NCI-H187 (cell line): ENCODE measurements at regions not wholly inside any gene's neighbourhood (a gene's known extent, or its start where the extent isn't known, plus 50 kb on each side); places are given as distances from the start of the nearest gene placed in this dataset.

Source experiments
- DNase-seq, 2 experiments: peaks; one replicate each; lab custom pipeline; 2025; lab: John Stamatoyannopoulos, UW

DNA sequence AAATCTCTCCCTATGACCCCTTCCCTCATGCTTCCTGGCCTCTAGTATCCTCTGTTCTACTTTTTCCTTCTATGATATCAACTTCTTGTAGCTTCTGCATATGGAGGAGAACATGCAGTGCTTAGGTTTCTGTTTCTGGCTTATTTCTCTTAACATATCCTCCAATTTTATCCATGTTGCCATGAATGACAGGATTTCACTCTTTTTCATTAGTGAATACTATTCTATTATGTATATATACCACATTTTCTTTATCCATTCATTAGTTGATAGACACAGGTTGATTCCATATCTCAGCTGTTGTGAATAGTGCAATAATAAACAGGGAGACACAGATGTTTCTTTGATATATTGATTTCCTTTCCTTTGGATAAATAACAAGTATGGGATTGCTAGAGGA lies 123.3 kb upstream of the SESN3 start:
- DNase-seq = no peak

DNA sequence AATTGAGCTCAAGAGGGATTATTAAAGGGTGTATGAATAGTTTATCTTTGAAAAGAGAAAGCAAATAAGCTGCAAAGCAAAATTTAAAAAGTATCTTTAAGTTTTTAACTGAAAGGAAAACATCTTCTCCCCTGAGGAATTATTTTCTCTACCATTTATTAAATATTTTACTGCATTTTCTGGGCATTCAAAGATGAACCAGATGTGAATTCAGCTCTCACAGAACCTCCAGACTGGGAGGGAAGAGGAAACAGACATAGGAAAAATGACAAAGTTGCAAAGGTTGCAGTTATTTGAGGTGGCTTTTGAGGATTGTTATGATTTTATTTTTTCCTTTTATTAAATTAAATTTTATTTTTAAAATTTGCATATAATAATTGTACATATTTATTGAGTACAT lies 122.7 kb upstream of the SESN3 start:
- no peak for DNase-seq

DNA sequence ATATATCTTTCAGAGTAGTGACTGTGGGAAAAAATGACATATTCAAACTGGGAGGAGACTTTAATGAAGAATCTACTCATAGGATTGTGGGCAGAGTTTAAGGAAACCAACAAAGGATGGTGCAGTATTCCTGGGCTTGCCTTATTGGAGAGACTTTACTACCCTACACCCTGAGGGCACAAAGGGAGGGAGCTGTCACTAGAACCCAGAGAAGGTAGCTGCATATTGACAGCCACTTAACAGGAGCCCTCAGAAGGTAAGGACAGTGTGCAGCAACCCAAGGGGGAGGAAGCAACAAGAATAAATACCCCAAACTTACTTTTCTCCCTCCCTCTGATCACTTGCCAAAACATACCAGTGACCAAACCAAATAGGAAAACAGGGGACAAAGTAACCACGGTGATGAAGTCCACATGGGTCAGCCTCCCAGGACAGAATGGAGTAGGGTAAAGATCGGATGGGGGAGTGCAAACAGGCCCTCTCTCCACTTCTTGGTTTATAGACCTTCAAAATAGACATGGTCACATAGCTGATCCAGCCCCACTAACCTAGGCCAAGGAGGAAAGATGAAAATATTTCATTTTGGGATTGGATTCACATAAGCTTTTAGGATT lies 121.8 kb upstream of the SESN3 start:
- DNase-seq = no peak

DNA sequence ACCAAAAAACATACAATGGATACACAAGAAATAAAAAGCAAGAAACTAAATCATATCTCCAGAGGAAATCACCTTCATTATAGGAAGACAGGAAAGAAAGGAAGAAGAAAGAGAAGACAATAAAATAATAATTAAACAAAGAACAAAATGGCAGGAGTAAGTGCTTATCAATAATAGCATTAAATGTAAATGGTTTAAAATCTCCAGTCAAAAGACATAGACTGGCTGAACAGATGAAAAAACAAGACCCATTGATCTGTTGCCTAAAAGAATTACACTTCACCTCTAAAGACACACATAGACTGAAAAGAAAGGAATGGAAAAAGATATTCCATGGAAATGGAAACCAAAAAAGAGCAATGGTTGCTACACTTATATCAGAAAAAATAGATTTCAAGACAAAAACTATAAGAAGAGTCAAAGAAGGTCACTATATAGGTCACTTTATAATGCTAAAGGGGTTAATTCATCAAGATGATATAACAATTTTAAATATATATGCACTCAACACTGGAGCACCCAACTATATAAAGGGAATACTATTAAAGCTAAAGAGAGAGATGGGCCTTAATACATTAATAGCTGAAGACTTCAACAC lies 118.4 kb upstream of the SESN3 start:
- DNase-seq = no peak

DNA sequence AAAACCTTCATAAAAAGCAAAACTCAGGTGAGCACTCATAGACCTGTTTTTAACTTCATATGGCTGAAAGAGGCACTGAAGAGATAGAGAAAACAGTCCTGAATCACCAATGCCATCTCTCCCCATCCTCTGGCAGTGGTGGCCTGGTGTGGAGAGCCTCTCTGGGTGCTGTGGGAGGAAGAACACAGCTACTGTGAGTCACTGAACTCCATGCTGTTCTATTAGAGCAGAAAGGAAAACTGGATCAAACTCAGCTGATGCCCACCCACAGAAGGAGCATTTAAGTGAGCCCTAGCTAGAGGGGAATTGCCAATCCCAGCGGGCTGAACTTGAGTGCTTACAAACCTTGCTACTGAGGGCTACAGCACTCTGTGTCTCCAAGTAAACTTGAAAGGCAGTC lies 115.3 kb upstream of the SESN3 start:
- DNase-seq = no peak

DNA sequence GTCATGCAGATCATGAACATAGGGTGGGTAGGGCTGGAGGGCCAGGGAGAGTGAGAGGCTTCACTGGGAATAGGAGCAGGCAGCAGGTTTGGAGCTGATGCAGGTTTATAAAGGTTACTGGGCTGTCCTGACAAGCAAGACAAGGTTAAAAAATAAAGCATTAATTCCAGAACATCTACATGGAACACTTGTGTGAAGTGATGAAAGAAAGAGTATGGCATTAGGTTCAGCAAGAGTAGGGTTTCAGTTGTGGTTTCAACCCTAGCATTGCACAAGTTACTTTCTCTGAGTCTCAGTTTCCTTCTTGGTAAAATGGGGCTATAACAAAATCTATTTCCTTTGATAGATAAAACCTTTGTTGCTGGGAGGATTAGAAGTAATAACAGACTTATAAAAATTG lies 114.6 kb upstream of the SESN3 start:
- no peak for DNase-seq

DNA sequence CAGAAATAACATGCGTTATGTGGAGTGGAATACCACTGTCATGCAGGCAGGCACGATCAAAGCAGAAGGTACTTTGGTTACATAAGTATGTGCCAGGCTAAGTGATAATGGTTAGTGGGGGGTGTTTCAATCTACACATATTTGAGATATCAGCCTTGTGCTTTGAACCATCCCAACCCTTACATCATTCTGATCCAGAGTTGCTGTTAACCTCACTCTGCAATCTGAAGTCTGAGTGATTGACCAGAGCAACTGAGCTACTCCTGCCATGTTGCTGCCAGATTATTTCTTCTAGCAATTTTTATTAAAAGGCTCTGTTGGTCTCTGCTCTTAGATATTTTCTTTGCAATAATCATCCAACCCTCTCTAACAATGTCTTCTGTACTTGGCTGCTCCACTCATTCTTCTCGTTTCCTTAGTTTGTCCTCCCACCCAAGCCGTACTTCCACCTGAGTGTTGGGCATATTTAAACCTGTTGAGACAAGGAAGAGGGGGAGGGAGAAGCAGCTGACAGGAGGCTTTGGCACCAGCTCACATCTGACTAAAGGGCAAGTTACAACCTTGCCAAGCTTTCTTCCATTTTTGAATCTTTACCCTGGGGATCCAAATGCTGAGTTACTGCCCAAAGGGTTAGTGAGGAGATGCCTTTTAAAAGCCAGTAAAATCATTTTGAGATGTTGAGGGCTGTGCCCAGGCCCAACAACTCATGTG lies 114.1 kb upstream of the SESN3 start:
- DNase-seq = no peak

DNA sequence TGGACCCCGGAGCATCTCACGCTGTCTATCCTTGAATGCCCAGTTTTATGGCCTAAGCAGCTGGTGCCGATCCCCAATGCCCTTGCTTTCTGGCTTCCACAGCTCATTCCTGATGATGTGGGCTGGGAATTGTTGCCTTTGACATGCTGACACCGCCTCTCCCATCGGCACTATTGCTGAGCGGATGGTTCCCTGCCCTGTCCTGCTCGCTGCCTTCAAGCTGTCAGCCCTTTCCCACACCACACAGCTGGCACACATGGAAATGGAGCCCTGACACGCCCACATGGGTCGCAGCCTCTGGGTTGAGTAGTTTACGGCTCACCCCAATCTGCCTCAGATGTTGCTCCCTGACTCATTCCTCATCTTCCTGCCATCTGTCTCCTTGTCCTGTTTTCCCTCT lies 110.2 kb upstream of the SESN3 start:
- no peak for DNase-seq

DNA sequence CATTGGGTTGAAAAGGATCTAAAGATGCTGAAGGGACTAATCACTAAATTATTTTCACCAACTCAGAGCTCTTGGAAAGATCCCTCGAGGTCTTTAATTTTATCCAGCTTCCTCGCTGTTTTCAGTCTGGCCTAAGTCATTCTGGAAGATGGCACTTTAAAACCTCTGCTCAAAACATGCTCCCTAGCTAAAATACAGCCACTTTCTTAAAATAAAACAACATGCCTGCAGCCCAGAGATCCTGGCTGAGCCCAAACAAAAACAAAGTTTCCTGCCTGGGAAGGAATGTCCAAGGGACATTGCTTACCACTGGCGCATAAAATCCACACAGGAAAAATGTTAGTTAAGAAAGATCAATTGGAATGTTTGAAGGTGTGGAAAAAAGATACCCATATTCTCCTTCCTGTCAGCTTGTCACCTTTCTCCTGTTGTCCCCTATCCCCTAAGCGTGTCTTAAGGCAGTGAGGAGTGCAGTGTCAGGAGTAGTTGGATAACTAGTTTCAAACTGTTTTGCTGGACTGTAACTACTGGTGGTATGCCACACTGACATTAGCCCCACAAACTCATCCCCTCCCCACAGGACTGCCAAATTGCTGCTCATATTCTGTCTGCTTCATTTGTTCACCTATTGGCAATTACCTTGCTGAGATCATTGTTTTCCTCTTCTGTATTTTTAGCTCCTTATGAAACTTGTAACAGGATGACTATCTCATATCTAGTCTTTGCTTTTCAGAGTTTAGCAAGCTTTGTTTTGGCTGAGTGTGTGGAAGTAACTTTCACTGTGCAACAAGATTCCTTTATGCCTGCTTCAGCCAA lies 108.3 kb upstream of the SESN3 start:
- no peak for DNase-seq

DNA sequence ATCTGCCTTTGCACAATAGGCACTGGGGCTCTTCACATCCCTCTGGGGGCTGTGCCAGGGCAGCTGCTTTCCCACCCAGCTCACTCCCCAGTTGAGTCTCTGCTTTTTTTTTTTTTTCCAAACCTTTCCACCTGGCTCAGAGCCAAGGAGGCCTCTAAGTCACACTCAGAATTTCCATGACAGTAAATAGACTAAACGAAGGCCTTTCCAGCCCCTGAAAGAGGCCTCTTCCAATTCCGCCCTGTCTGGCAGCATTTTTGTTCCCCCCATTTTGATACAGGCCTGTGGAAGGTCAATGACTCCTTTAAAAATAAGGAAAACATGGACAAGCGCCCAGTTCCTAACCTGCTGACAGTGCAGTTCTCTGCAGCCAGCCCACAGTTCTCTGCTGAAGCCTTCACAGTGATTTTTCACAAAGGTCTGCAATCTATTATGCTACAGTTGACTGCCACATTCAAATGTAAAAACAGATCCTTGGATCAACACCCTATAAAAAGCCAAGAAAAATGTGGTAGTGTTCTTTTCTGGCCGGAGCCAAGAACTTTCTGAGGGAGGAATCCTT lies 107.5 kb upstream of the SESN3 start:
- peak in 1 of 2 experiments; percentile 32 for DNase-seq

DNA sequence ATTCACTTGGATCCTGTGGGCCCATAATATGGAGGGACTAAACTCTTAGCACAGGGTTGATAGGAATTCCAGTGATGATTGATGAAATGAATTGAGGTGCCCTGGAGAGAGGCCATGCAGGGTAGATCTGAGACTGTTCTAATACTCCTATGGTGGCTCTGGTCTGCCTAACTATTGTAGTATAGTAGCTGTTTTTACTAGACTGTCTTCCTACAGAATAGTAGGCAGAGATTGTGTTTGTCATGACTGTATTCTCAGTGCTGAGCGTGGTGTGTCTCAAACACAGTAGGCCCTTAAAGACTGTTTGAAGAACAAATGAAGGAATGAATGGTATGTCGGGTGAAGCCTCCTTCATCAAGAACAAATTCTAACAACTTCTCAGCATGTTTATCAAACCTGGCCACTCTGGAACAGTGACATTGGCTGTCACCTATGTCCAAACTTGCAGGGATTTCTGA lies 107.0 kb upstream of the SESN3 start:
- DNase-seq = no peak

DNA sequence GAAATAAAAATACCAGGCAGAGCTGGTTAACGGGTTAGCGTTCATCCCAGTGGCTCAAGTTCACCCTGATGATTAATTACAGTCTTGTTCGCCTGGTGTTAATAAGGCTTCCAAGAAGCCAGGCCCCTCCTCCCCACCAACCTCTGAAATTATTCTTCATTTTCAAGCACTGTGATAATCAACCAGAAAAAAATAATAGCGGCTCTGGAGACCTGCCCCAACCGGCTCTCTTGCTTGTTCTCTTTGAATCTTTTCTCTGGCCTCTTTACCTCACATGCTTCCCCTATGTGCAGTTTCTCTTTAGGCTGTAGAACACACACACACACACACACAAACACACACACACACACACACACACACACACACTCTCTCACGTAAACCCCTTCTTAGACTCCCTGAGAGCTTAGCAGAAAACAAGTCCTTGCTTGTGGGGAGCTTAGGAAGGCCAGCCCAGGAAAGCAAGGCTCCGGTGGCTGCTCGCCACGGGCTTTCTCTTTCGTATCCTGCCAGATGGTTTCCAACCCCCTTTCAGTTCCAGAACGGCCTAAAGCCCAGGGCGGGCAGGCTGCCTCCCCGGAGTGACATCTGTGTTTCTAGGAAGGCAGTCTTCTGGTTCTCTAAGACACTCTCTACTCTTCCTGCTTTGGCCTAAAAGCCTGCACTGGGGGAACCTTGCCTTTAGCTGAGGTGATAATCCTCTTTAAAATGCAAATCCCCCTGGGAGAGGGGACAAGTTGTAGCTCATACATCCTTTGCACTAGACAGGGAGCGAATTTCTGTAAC lies 106.4 kb upstream of the SESN3 start:
- no peak for DNase-seq

DNA sequence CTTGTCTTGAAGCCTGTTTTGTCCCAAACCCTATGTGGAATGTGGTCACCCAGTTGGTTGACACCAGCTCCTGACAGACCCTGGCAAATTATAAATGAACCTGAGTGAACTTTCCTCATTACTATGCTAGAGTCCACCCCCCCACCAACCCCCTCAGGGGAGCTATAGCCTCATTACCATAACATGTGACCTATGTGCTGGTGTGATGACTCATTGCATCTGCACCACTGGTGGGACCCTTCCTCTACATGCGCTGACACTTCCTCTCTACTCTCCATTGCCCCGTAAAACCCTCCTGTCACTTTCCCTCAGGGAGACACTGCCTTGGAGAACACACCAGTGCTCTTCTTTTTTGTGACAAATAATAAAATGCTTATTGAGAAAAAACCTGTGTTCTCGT lies 105.0 kb upstream of the SESN3 start:
- no peak for DNase-seq

DNA sequence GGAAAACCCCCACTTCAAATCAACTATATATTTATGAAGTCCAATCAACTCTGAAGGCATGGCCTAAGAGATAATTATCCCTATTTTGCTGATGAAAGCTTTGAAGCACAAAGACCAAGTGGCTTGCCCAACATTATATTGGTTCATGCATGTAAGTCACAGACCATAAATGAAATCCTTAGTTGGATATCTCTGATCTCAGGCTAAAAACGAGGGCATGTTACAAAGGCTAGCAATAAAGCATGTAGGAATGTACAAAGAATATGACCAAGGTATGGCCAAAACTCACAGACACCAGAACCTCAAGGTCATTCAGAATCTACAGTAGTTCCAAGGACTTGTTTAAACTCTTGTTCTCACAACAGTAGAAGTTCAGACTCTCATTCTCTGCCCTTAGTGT lies 100.2 kb upstream of the SESN3 start:
- DNase-seq = no peak

DNA sequence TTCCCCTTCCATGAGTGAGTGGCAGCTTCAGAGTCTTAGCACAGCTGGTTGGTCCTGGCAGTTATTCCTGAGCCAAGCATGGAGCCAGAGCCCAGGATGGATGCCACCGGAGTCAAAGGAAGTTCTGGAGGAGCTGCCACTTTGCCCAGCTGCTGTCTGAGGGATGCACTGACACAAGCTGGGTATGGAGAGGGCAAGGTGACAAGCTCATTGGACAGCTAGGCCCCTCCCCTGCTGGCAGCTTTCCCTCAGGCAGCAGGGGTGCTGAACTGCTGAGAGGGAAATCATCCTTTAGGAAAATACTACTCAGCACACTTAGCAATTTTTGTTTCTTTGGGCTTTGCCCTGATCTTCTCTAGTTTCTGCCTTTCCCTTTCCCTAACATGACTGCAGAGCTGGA lies 99.3 kb upstream of the SESN3 start:
- DNase-seq = no peak

DNA sequence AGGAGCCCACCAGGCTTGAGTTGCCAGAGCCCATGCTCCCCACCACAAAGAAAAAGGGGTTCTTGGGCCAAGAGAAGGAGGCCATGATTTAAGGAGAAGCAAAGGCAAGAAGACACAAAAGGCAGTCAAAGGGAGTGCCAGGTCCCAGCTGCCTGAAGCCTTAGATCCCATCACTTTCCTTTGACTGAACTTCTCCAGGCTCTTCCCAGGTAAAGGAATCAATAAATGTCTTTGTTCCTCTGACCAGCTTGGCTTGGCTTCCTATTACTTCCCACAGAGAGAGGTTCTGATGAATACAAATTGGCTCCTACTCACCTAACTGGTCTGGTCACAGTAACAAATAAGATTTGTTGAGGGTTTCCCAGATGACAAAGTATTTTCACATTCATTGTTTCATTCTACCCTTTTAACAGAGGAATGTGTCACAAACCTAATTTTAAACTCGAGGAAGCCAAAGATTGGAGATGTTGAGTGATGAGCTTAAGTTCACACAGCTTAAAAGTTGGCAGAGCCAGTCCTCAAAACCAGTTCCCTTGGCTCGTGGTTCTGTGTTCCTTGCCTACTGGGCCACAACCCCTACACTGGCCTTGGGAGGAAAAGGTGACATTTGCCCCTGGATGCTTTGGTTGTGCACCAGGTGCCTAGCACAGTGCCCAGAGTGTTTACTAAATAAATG lies 96.4 kb upstream of the SESN3 start:
- DNase-seq = no peak

DNA sequence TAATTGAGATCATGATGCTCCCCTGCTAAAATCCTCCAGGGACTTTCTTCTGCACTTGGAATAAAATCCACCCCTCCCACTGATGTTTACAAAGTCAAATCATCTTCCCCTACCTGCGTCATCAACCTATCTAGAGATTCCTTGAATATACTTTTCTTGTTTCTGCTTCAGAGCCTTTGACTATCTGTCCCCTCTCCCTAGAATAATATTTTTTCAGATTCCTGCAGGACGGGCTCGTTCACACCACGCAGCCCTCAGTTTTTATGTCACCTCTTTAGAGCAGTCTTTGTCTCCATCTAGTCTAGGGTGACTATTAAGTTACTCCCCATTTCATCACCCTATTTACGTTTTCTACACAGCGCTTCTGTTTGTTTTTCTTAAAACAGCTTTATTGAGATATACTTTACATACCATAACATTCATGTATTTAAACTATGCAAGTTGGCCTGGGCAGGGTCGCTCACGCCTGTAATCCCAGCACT lies 94.8 kb upstream of the SESN3 start:
- no peak for DNase-seq

DNA sequence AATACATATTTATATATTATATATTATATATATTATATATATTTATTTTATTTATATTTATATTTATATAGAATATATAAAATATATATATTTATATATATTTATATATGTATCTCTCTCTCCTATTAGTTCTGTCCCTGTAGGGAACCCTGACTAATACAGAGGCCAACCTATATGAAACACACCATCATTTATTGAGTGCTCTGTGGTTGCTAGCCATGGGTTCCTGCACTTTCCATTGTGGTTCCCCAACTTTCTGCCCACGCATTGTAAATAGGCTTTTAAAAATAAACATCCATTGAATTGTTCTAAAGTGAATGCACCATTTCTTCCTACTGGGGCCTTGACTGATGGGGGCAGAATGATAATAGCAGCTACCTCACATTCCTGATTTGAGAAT lies 93.8 kb upstream of the SESN3 start:
- DNase-seq = no peak

DNA sequence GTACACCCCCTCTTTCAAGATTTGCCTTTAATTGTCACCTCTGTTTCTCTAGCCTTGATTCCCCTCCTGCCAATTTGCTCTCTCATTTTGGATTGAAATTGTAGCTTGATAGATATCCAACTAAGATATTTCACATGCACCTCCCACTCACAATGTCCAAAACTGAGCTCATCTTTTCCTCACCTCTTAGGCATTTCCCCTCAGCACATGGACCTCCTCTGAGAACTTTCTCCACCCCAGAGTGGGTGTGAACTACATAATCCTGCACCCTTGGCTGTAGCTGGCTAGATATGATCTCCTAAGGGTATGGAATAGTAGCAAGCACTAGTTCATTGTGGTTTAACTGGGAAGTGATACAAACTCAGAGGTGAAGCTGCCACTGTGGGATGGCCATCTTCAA lies 91.5 kb upstream of the SESN3 start:
- DNase-seq = no peak

DNA sequence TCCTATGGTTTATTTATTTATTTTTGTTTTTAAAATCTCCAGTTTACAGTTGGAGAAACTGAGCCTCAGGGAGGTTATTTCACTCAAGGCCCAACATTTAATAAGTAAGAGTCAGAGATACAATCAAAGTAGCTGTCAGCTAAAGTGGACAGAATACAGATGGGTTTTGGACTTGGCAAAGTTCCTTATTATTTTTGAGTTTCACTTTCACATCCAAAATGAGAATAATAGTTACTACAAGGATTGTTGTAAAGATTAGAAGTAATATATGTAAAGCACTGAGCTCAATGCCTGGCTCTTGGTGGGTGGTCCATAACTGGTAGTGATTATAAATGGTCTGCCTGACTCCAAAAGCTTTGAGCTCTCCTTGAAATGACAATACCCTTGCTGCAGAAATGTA lies 87.5 kb upstream of the SESN3 start:
- DNase-seq = no peak

DNA sequence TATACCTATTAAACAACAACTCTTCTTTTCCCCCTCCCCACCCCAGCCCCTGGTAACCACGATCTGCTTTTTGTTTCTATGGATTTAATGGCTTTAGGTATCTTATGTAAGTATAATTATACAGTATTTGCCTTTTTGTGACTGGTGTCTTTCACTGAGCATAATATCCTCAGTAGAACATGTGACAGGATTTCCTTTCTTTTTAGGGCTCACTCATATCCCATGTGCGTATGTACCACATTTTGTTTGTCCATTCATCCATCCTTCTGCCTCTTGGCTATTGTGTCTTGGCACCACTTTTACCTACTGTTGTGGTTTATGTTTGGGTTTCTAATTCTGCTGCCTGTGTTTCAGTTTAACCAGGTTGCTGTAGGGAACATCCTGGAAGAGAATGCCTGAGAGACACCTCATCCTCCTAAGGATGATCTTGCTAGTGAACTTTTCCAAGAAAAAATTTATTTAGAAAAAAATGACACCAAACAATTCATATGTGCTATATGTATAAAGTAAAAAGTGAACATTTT lies 77.6 kb upstream of the SESN3 start:
- no peak for DNase-seq
